Gastrocnemius medialis (tissue), 4 donors: ENCODE measurements at regions not wholly inside any gene's neighbourhood (a gene's known extent, or its start where the extent isn't known, plus 50 kb on each side); places are given as distances from the start of the nearest gene placed in this dataset.

ENCODE experiments used
- ATAC-seq, 2 donors: fragments of 150-250 bp; one replicate each; pipeline ENCODE4 v1.9.1; 2016
- DNase-seq, 2 donors: peaks; one replicate each; pipeline ENCODE4 v3.0.0-alpha.2; 2019
- H3K27ac ChIP-seq, 4 donors: fragments of 200-600 bp; sonication (generic); 1 replicate in 1 of 4; 2 replicates in 3 of 4; pipeline ENCODE4 v1.5.1; 2016 to 2018; ENCODE audit warnings: mild to moderate bottlenecking in 2 of 4, moderate library complexity in 1 of 4
- H3K27me3 ChIP-seq, 3 donors: fragments of 200-600 bp; sonication (generic) in 2 of 3; 1 replicate in 1 of 3; 2 replicates in 2 of 3; pipeline versions ENCODE4 v1.5.1 to v1.6.0; 2016 to 2019; ENCODE audit warnings: mild to moderate bottlenecking in 1 of 3, moderate library complexity in 1 of 3
- H3K36me3 ChIP-seq, 2 donors: fragments of 200-600 bp; sonication (generic) in 1 of 2; one replicate each; pipeline ENCODE4 v1.5.1; 2017 to 2018
- H3K4me1 ChIP-seq, 2 donors: fragments of 200-600 bp; sonication (generic) in 1 of 2; one replicate each; pipeline ENCODE4 v1.5.1; 2016 to 2017; ENCODE audit warnings: mild to moderate bottlenecking in 2 of 2
- H3K4me3 ChIP-seq, 4 donors: fragments of 200-600 bp; sonication (generic) in 3 of 4; 1 replicate in 1 of 4; 2 replicates in 3 of 4; pipeline ENCODE4 v1.5.1; 2016 to 2019; ENCODE audit warnings: mild to moderate bottlenecking in 2 of 4
- H3K9me3 ChIP-seq, 3 donors: fragments of 200-600 bp; sonication (generic) in 2 of 3; 1 replicate in 1 of 3; 2 replicates in 2 of 3; pipeline ENCODE4 v1.5.1; 2016 to 2019
- CTCF ChIP-seq, 5 experiments: fragments of 450-650 bp in 3 of 5; fragments of 200-600 bp in 2 of 5; sonication (generic) in 2 of 5; IDR thresholded peaks in 4 of 5; conservative IDR thresholded peaks in 1 of 5; 1 replicate in 4 of 5; 2 replicates in 1 of 5; pipeline ENCODE4 v1.5.1; 2016 to 2019; ENCODE audit warnings: antibody characterized with exemption in 5 of 5, mild to moderate bottlenecking in 3 of 5, moderate library complexity in 3 of 5
- POLR2A ChIP-seq, 2 donors: fragments of 450-650 bp; IDR thresholded peaks; one replicate each; pipeline ENCODE4 v1.6.1; 2017; ENCODE audit warnings: antibody characterized with exemption in 2 of 2, mild to moderate bottlenecking in 2 of 2, moderate library complexity in 2 of 2
- in situ Hi-C, 4 donors: fragments of 200-750 bp; cut with MboI; loops; one replicate each; pipeline versions ENCODE4 v1.15.0 to v1.8.0; 2017; ENCODE audit warnings: low sequenced_read_pairs in 4 of 4
- intact Hi-C: fragments of 100-400 bp; cut with DNase I; formaldehyde crosslinking; loops from one replicate; pipeline ENCODE4 v1.15.1; 2023; ENCODE audit warnings: low total_unique reads

GRCh38 chr10:65346466-65346865 lies 1579.4 kb upstream of the LRRTM3 start:
- no peak for DNase-seq
- ATAC-seq, result no peak
- Histone ChIP-seq H3K4me1 (peaks cover 0 to 6% of the 10 kb centered on the region in 2 donors), H3K36me3 (no peaks in the 10 kb centered on the region), H3K9me3 (no peaks in the 10 kb centered on the region), H3K27me3 (no peaks in the 10 kb centered on the region), H3K4me3 (no peak overlapping the region), H3K27ac (no peak overlapping the region)
- TF ChIP-seq POLR2A (IDR thresholded peaks at IDR 0.05), result no peak
- no peak for TF ChIP-seq CTCF (IDR thresholded peaks at IDR 0.05 in 4 of 5, conservative IDR thresholded peaks at IDR 0.05 in 1 of 5)
- in situ Hi-C loops, result no loop called here
- intact Hi-C loops, result no loop called here

GRCh38 chr10:65348637-65349036 lies 1577.2 kb upstream of the LRRTM3 start:
- Histone ChIP-seq H3K27ac (no peak overlapping the region), H3K27me3 (no peaks in the 10 kb centered on the region), H3K4me1 (no peaks in the 10 kb centered on the region), H3K9me3 (no peaks in the 10 kb centered on the region), H3K4me3 (no peak overlapping the region), H3K36me3 (no peaks in the 10 kb centered on the region)
- TF ChIP-seq POLR2A (IDR thresholded peaks at IDR 0.05), result no peak
- no peak for TF ChIP-seq CTCF (IDR thresholded peaks at IDR 0.05 in 4 of 5, conservative IDR thresholded peaks at IDR 0.05 in 1 of 5)
- DNase-seq (no peak), ATAC-seq (no peak)
- intact Hi-C loops, result no loop called here
- in situ Hi-C loops, result no loop called here

GRCh38 chr10:65350611-65351010 lies 1575.2 kb upstream of the LRRTM3 start:
- no peak for DNase-seq
- H3K27ac ChIP-seq, result no peak overlapping the region
- no peaks in the 10 kb centered on the region for H3K36me3 ChIP-seq
- no peaks in the 10 kb centered on the region for H3K27me3 ChIP-seq
- no peak for TF ChIP-seq CTCF (IDR thresholded peaks at IDR 0.05 in 4 of 5, conservative IDR thresholded peaks at IDR 0.05 in 1 of 5)
- H3K4me3 ChIP-seq, result no peak overlapping the region
- ATAC-seq, result no peak
- in situ Hi-C loops (no loop called here), intact Hi-C loops (no loop called here)
- no peaks in the 10 kb centered on the region for H3K4me1 ChIP-seq
- H3K9me3 ChIP-seq, result no peaks in the 10 kb centered on the region

GRCh38 chr10:65355141-65355680 lies 1570.6 kb upstream of the LRRTM3 start:
- H3K4me1 ChIP-seq, result no peaks in the 10 kb centered on the region
- TF ChIP-seq POLR2A (IDR thresholded peaks at IDR 0.05), result no peak
- no peak for TF ChIP-seq CTCF (IDR thresholded peaks at IDR 0.05 in 4 of 5, conservative IDR thresholded peaks at IDR 0.05 in 1 of 5)
- no peak for ATAC-seq
- no peak for DNase-seq
- no peaks in the 10 kb centered on the region for H3K9me3 ChIP-seq
- in situ Hi-C loops, result no loop called here
- no peak overlapping the region for H3K4me3 ChIP-seq
- H3K27ac ChIP-seq, result no peak overlapping the region
- H3K27me3 ChIP-seq, result no peaks in the 10 kb centered on the region
- intact Hi-C loops, result no loop called here
- H3K36me3 ChIP-seq, result no peaks in the 10 kb centered on the region

GRCh38 chr10:65358565-65358964 lies 1567.3 kb upstream of the LRRTM3 start:
- no peaks in the 10 kb centered on the region for H3K27me3 ChIP-seq
- H3K36me3 ChIP-seq, result no peaks in the 10 kb centered on the region
- TF ChIP-seq POLR2A (IDR thresholded peaks at IDR 0.05) (no peak), CTCF (IDR thresholded peaks at IDR 0.05 in 4 of 5, conservative IDR thresholded peaks at IDR 0.05 in 1 of 5) (no peak)
- H3K4me1 ChIP-seq, result no peaks in the 10 kb centered on the region
- DNase-seq (no peak), ATAC-seq (no peak)
- intact Hi-C loops (no loop called here), in situ Hi-C loops (no loop called here)
- no peak overlapping the region for H3K27ac ChIP-seq
- no peak overlapping the region for H3K4me3 ChIP-seq
- no peaks in the 10 kb centered on the region for H3K9me3 ChIP-seq
